ENCODE measurements at regions not wholly inside any gene's neighbourhood (a gene's known extent, or its start where the extent isn't known, plus 50 kb on each side); places are given as distances from the start of the nearest gene placed in this dataset.

DNA sequence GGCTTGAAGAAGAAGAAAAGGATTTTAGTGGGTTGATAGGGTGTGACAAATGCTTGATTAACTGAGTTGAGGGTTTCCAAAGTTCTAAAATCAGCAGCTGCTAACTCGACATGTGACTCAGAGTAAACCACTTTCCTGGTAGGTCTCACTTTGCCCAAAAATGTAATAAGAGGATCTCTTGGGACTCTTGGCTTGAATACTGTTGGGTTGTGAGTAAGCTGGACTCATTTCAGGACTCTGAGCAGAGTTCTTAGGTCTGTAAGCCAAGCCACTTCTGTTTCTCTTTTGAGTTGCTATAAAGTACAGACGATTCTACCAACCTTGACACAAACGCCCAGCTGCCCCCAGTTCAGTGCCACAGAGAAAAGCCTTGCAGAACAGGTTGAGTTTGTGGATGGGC lies 241.1 kb downstream of the ZNF621 start:
- H3K4me3 ChIP-seq (ENCODE audit: low read length), result no peak overlapping the region
- no peak for DNase-seq (ENCODE audit: low read depth, low spot score)
- WGBS (ENCODE audit: insufficient coverage, insufficient read length), result no CpG with 5 or more reads among the region's 3 CpGs
- no peak overlapping the region for H3K27ac ChIP-seq (ENCODE audit: low read length)
- H3K4me1 ChIP-seq (ENCODE audit: control insufficient read depth, insufficient read depth, low read length), result no peaks in the 10 kb centered on the region
- no peaks in the 10 kb centered on the region; the same call in 1 of the 2 replicates for H3K9me3 ChIP-seq (ENCODE audit: control insufficient read depth, insufficient read depth, low read length)
- H3K27me3 ChIP-seq (ENCODE audit: control insufficient read depth, insufficient read depth, low read length), result no peaks in the 10 kb centered on the region
- no peaks in the 10 kb centered on the region for H3K36me3 ChIP-seq (ENCODE audit: control insufficient read depth, insufficient read depth, low read length)

DNA sequence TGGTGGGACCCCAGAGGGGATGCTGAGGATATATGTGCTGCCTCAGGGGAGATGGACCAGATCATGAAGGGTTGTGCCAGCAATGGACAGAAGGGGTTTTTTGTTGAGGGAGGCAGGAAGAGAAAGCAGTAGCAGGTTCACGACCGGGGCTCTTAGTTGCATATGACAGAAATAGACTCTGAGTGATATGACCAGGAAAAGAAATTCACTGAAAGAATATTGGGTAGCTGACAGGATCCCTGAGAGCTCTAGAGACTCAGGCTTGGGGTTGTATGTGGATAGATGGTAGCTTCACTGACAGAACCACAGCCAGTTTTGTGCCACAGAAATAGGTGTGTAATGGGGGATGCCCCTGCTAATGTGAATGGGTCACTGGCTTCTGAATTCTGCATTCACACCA lies 241.6 kb downstream of the ZNF621 start:
- H3K4me1 ChIP-seq (ENCODE audit: control insufficient read depth, insufficient read depth, low read length), result no peaks in the 10 kb centered on the region
- no peaks in the 10 kb centered on the region for H3K36me3 ChIP-seq (ENCODE audit: control insufficient read depth, insufficient read depth, low read length)
- H3K27ac ChIP-seq (ENCODE audit: low read length), result no peak overlapping the region
- H3K9me3 ChIP-seq (ENCODE audit: control insufficient read depth, insufficient read depth, low read length), result no peaks in the 10 kb centered on the region; the same call in 1 of the 2 replicates
- no peaks in the 10 kb centered on the region for H3K27me3 ChIP-seq (ENCODE audit: control insufficient read depth, insufficient read depth, low read length)
- no peak overlapping the region for H3K4me3 ChIP-seq (ENCODE audit: low read length)
- no peak for DNase-seq (ENCODE audit: low read depth, low spot score)
- WGBS (ENCODE audit: insufficient coverage, insufficient read length), result no CpG with 5 or more reads among the region's 2 CpGs

- no peaks in the 10 kb centered on the region for H3K4me1 ChIP-seq (ENCODE audit: control insufficient read depth, insufficient read depth, low read length)
- H3K27me3 ChIP-seq (ENCODE audit: control insufficient read depth, insufficient read depth, low read length), result no peaks in the 10 kb centered on the region
- H3K9me3 ChIP-seq (ENCODE audit: control insufficient read depth, insufficient read depth, low read length), result no peaks in the 10 kb centered on the region; the same call in 1 of the 2 replicates
- no peak for DNase-seq (ENCODE audit: low read depth, low spot score)
- H3K27ac ChIP-seq (ENCODE audit: low read length), result no peak overlapping the region
- H3K36me3 ChIP-seq (ENCODE audit: control insufficient read depth, insufficient read depth, low read length), result no peaks in the 10 kb centered on the region
- WGBS (ENCODE audit: insufficient coverage, insufficient read length), result no CpG with 5 or more reads among the region's 4 CpGs
- H3K4me3 ChIP-seq (ENCODE audit: low read length), result no peak overlapping the region
Measured at GRCh38 chr3:40768046-40768445, 243.3 kb downstream of the ZNF621 start.

GRCh38 chr3:40768536-40768935 lies 243.8 kb downstream of the ZNF621 start:
- no peak for DNase-seq (ENCODE audit: low read depth, low spot score)
- Histone ChIP-seq H3K4me3 (ENCODE audit: low read length) (no peak overlapping the region), H3K4me1 (ENCODE audit: control insufficient read depth, insufficient read depth, low read length) (no peaks in the 10 kb centered on the region), H3K36me3 (ENCODE audit: control insufficient read depth, insufficient read depth, low read length) (no peaks in the 10 kb centered on the region), H3K27me3 (ENCODE audit: control insufficient read depth, insufficient read depth, low read length) (no peaks in the 10 kb centered on the region), H3K9me3 (ENCODE audit: control insufficient read depth, insufficient read depth, low read length) (no peaks in the 10 kb centered on the region; the same call in 1 of the 2 replicates), H3K27ac (ENCODE audit: low read length) (no peak overlapping the region)
- WGBS (ENCODE audit: insufficient coverage, insufficient read length), result no CpG with 5 or more reads among the region's 1 CpG

GRCh38 chr3:40770061-40770460 lies 245.3 kb downstream of the ZNF621 start:
- no peak overlapping the region for H3K27ac ChIP-seq (ENCODE audit: low read length)
- no peaks in the 10 kb centered on the region for H3K27me3 ChIP-seq (ENCODE audit: control insufficient read depth, insufficient read depth, low read length)
- H3K36me3 ChIP-seq (ENCODE audit: control insufficient read depth, insufficient read depth, low read length), result no peaks in the 10 kb centered on the region
- WGBS (ENCODE audit: insufficient coverage, insufficient read length), result no CpG with 5 or more reads among the region's 4 CpGs
- H3K4me1 ChIP-seq (ENCODE audit: control insufficient read depth, insufficient read depth, low read length), result no peaks in the 10 kb centered on the region
- H3K4me3 ChIP-seq (ENCODE audit: low read length), result no peak overlapping the region
- H3K9me3 ChIP-seq (ENCODE audit: control insufficient read depth, insufficient read depth, low read length), result no peaks in the 10 kb centered on the region; the same call in 1 of the 2 replicates
- no peak for DNase-seq (ENCODE audit: low read depth, low spot score)

GRCh38 chr3:40771112-40771511 lies 246.4 kb downstream of the ZNF621 start:
- DNase-seq (ENCODE audit: low read depth, low spot score), result no peak
- no peaks in the 10 kb centered on the region for H3K36me3 ChIP-seq (ENCODE audit: control insufficient read depth, insufficient read depth, low read length)
- H3K4me1 ChIP-seq (ENCODE audit: control insufficient read depth, insufficient read depth, low read length), result no peaks in the 10 kb centered on the region
- no peaks in the 10 kb centered on the region for H3K27me3 ChIP-seq (ENCODE audit: control insufficient read depth, insufficient read depth, low read length)
- H3K27ac ChIP-seq (ENCODE audit: low read length), result no peak overlapping the region
- H3K4me3 ChIP-seq (ENCODE audit: low read length), result no peak overlapping the region
- no CpG with 5 or more reads among the region's 3 CpGs for WGBS (ENCODE audit: insufficient coverage, insufficient read length)
- no peaks in the 10 kb centered on the region; the same call in 1 of the 2 replicates for H3K9me3 ChIP-seq (ENCODE audit: control insufficient read depth, insufficient read depth, low read length)

GRCh38 chr3:40779039-40779438 lies 254.3 kb downstream of the ZNF621 start:
- no peaks in the 10 kb centered on the region for H3K4me1 ChIP-seq (ENCODE audit: control insufficient read depth, insufficient read depth, low read length)

GRCh38 chr3:40780291-40780924 lies 255.6 kb downstream of the ZNF621 start:
- WGBS (ENCODE audit: insufficient coverage, insufficient read length), result no CpG with 5 or more reads among the region's 19 CpGs
- DNase-seq (ENCODE audit: low read depth, low spot score), result no peak
- no peak overlapping the region for H3K4me3 ChIP-seq (ENCODE audit: low read length)

More at GRCh38 chr3:40779039-40779438, 254.3 kb downstream of the ZNF621 start:
- no peaks in the 10 kb centered on the region for H3K27me3 ChIP-seq (ENCODE audit: control insufficient read depth, insufficient read depth, low read length)
- WGBS (ENCODE audit: insufficient coverage, insufficient read length), result no CpG with 5 or more reads among the region's 6 CpGs
- H3K4me3 ChIP-seq (ENCODE audit: low read length), result no peak overlapping the region
- H3K27ac ChIP-seq (ENCODE audit: low read length), result no peak overlapping the region
- DNase-seq (ENCODE audit: low read depth, low spot score), result no peak
- no peaks in the 10 kb centered on the region for H3K36me3 ChIP-seq (ENCODE audit: control insufficient read depth, insufficient read depth, low read length)
- H3K9me3 ChIP-seq (ENCODE audit: control insufficient read depth, insufficient read depth, low read length), result no peaks in the 10 kb centered on the region

DNA sequence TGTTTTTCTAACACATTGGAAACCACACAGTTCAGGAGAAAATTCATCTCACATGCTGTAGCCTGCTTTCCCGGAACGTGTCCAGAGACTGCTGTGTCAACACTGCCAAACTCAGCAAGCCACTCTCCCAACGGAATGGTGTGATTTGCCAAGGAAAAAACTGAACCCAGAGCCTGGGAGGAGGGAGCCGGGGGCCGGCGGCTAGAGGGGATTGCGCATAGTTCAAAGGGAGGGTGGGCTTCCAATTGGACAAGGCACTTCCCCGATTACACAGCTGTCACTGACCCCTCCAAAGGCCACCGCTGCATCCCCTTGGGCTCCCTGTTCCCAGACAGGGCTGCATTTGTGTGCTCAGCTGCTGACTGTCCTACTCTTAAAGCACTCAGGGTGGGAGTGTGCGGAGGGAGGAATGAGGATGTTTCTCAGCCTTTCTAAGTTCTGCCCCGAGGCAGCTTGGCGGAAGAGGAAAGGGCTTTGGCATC lies 256.2 kb downstream of the ZNF621 start:
- Histone ChIP-seq H3K4me3 (ENCODE audit: low read length) (no peak overlapping the region), H3K27ac (ENCODE audit: low read length) (no peak overlapping the region), H3K4me1 (ENCODE audit: control insufficient read depth, insufficient read depth, low read length) (no peaks in the 10 kb centered on the region), H3K36me3 (ENCODE audit: control insufficient read depth, insufficient read depth, low read length) (no peaks in the 10 kb centered on the region), H3K27me3 (ENCODE audit: control insufficient read depth, insufficient read depth, low read length) (no peaks in the 10 kb centered on the region), H3K9me3 (ENCODE audit: control insufficient read depth, insufficient read depth, low read length) (no peaks in the 10 kb centered on the region)
- WGBS (ENCODE audit: insufficient coverage, insufficient read length), result no CpG with 5 or more reads among the region's 12 CpGs
- no peak for DNase-seq (ENCODE audit: low read depth, low spot score)

More at GRCh38 chr3:40780291-40780924, 255.6 kb downstream of the ZNF621 start:
- H3K27ac ChIP-seq (ENCODE audit: low read length), result no peak overlapping the region
- H3K36me3 ChIP-seq (ENCODE audit: control insufficient read depth, insufficient read depth, low read length), result no peaks in the 10 kb centered on the region
- no peaks in the 10 kb centered on the region for H3K27me3 ChIP-seq (ENCODE audit: control insufficient read depth, insufficient read depth, low read length)
- H3K4me1 ChIP-seq (ENCODE audit: control insufficient read depth, insufficient read depth, low read length), result no peaks in the 10 kb centered on the region
- H3K9me3 ChIP-seq (ENCODE audit: control insufficient read depth, insufficient read depth, low read length), result no peaks in the 10 kb centered on the region

DNA sequence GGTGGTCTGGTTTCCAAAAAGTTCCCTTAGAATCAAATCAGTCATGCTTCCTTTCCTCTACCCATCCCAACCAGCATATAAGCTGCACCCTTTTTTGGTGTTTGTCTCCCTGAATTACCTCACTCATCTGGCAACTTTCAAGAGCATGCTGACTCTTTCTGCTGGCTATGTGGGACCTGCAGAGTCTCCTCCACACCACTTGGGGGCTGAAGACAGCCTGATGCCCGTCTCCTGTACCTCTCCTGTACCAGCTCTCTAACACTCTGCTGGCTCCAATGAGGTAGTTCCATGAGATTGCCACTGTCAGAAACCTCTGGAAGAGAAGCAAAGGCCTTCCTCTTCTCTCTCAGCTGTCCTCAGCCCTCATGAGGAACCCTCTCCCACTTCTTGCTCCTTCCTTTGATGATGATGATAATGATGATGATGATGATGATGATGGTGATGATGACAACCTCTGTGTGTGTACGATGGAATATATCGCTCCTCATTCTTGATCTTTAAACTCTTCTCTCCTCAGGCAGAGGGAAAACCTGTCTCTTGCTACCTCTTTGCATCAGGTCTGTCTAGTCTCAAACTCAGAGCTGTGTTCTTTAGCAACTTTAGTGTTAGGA lies 257.5 kb downstream of the ZNF621 start:
- no peak overlapping the region for H3K4me3 ChIP-seq (ENCODE audit: low read length)
- H3K4me1 ChIP-seq (ENCODE audit: control insufficient read depth, insufficient read depth, low read length), result no peaks in the 10 kb centered on the region
- H3K27me3 ChIP-seq (ENCODE audit: control insufficient read depth, insufficient read depth, low read length), result no peaks in the 10 kb centered on the region
- no peak for DNase-seq (ENCODE audit: low read depth, low spot score)
- H3K9me3 ChIP-seq (ENCODE audit: control insufficient read depth, insufficient read depth, low read length), result no peaks in the 10 kb centered on the region
- H3K36me3 ChIP-seq (ENCODE audit: control insufficient read depth, insufficient read depth, low read length), result no peaks in the 10 kb centered on the region
- WGBS (ENCODE audit: insufficient coverage, insufficient read length), result no CpG with 5 or more reads among the region's 3 CpGs
- H3K27ac ChIP-seq (ENCODE audit: low read length), result no peak overlapping the region

Measured in iPS DF 6.9 (cell line).